Caki2 (cell line): ENCODE measurements at regions not wholly inside any gene's neighbourhood (a gene's known extent, or its start where the extent isn't known, plus 50 kb on each side); places are given as distances from the start of the nearest gene placed in this dataset.
"Not testable (repeated sequence)": the region's sequence is repeated elsewhere in the genome, so short reads cannot be mapped to it uniquely, and the experiment has no call there.

ENCODE experiments used
- DNase-seq: peaks from one replicate; pipeline ENCODE4 v3.0.0-alpha.2; 2015; ENCODE audit warnings: low read depth
- in situ Hi-C: cut with HindIII; loops from 2 replicates; pipeline ENCODE4 v1.10.0; 2016; ENCODE audit warnings: low sequenced_read_pairs, low pct_unique_long_range_greater_than_20kb, mixed read lengths

DNA sequence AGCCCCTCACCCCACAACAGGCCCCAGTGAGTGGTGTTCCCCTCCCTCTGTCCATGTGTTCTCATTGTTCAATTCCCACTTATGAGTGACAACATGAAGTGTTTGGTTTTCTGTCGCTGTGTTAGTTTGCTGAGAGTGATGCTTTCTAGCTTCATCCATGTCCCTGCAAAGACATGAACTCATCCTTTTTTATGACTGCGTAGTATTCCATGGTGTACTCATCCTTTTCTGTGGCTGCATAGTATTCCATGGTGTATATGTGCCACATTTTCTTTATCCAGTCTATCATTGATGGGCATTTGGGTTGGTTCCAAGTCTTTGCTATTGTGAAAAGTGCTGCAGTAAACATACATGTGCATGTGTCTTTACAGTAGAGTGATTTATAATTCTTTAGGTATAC, 73.8 kb upstream of the HGF start:
- in situ Hi-C loops, DNase-seq: not testable (repeated sequence)

GRCh38 chr7:81842361-81842760, 72.5 kb upstream of the HGF start:
- DNase-seq: no peak
- in situ Hi-C loops: no loop called here

- DNase-seq: no peak
- in situ Hi-C loops: no loop called here
Measured at GRCh38 chr7:81839708-81840369, 70.0 kb upstream of the HGF start.

GRCh38 chr7:81833401-81833800, 63.6 kb upstream of the HGF start:
- in situ Hi-C loops: no loop called here
- peak; percentile 16 for DNase-seq

- DNase-seq: no peak
- in situ Hi-C loops: no loop called here
Measured at GRCh38 chr7:81831883-81832282, 62.0 kb upstream of the HGF start.

DNA sequence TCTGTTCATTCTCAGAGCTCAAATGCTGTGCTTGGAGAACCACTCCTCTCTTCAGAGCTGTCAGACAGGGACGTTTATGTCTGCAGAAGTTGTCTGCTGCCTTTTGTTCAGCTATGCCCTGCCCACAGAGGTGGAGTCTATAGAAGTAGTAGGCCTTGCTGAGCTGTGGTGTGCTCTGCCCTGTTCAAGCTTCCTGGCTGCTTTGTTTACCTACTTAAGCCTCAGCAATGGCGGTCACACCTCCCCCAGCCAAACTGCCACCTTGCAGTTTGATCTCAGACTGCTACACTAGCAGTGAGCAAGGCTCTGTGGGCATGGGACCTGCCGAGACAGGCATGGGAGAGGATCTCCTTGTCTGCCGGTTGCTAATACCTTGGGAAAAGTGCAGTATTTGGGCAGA, 59.7 kb upstream of the HGF start:
- in situ Hi-C loops, DNase-seq: not testable (repeated sequence)

GRCh38 chr7:81822811-81823210, 53.0 kb upstream of the HGF start:
- in situ Hi-C loops: no loop called here
- no peak for DNase-seq

DNA sequence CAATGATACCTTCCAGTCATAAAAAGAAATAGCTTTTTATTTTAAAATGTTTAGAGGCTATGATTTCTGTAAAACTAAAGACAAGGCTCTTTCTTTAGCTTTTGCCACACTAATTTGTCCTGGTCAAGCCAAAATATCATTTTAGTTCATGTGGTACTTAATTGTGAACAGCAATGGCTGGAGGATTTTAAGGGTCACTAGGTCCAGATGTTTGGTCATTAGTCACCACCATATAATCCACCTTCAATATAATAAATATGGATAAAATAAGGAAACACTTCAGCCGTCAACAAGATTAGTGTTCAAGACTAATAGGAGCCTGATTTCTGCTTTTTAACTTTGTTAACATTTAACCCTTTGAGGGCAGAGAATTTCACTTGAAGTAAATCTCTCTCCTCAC, 50.0 kb upstream of the HGF start:
- DNase-seq: no peak
- in situ Hi-C loops: no loop called here
